GM19395 (cell line): ENCODE measurements at regions not wholly inside any gene's neighbourhood (a gene's known extent, or its start where the extent isn't known, plus 50 kb on each side); places are given as distances from the start of the nearest gene placed in this dataset.
"Not testable (repeated sequence)": the region's sequence is repeated elsewhere in the genome, so short reads cannot be mapped to it uniquely, and the experiment has no call there.

Source experiments
- ATAC-seq: cut with Tn5 transposase; IDR thresholded peaks from one replicate; pipeline ENCODE4 v1.9.1; 2021; ENCODE audit warnings: mild to moderate bottlenecking, moderate library complexity; ENCODE audit not compliant: unreplicated experiment

DNA sequence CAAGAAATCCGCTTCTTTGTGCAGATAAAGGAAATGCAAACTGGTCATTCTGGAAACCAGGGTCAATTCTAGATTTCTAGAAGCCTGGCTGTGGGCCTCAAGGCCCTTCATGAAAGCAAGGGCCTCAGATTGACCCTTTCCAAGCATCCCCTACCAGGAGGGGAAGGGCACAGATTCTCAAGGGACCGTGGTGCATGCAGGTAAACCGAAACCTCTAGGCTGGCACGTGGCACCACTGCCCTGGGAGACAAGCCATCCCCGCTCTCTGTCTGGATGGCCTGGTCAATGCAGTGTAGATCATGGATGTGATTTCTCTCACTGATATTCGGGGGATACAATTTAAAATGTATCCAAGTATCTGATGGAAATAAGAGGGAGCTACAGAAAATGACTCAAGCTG lies 69.4 kb downstream of the TOMM20 start:
- no peak for ATAC-seq

DNA sequence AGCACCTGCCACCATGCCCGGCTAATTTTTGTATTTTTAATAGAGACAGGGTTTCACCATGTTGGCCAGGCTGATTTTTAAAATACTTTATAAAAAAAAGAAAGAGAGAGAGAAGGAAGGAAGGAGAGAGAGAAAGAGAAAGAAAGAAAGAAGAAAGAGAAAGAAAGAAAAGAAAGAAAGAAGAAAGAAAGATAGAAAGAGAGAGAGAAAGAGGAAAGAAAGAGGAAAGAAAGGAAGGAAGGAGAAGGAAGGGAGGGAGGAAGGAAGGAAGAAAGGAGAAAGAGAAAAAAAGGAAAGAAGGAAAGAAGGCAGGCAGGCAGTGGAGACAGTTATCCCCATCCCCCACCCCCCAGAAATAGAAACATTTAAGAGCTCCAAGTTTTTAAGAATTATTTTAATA lies 69.9 kb downstream of the TOMM20 start:
- ATAC-seq = no peak

DNA sequence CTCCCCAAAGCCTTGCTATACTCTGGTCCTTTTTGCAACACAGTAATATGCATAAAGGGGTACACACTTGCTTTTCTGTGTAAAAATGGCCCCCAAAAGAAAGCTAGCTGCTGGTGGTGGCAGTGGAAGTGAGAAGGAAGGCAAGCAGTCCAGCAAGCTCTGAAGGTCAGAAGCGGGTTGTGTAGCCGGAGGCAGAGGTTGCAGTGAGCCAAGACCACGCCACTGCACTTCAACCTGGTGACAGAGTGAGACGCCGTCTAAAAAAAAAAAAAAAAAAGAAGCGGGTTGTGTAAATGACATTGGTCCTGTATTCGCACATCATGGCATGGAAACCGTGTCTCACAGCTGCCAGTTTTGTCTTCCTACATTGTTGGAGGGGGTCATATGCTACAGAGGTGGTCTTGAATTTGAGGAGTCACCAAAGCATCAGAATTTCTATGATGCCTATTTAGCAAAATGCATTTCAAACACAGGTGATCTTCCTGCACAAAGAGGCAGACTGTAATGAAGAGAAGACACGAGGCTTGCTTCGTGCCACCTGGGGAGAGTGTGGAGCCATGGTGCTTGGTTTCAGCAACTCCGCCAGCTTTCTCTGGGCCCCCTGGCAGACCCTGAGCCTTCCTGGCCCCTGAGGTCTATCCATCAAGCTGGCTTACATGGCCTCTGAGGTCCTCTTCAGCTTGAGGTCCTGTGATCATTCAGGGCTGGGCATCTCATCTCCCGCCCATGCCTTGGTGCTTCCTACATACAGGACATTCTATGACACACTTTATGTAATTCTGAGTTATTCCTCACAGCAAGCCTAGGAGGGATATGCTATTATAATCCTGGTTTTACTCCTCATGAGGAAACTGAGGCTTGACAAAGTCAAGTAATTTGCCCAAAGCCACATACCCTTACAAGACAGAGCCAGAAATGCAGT lies 71.0 kb downstream of the TOMM20 start:
- no peak for ATAC-seq

DNA sequence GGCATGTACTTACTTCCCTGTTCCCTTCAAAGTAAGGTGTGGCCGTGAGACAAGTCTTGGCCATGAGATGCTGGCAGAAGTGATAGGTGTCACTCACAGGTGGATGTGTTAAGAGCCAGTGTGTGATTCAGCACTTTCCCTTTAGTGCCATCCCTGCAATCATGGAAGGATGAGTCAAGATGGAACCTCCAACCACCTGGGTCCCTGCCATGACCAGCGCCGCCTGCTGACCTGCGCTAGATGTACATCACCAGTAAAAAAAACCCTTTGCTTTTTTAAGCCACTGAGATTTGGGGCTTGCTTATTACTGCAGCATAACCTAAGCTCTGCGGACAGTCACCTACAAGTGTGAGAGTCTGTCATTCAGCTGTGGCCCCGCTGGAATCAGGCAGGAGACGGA lies 71.7 kb downstream of the TOMM20 start:
- ATAC-seq = no peak

DNA sequence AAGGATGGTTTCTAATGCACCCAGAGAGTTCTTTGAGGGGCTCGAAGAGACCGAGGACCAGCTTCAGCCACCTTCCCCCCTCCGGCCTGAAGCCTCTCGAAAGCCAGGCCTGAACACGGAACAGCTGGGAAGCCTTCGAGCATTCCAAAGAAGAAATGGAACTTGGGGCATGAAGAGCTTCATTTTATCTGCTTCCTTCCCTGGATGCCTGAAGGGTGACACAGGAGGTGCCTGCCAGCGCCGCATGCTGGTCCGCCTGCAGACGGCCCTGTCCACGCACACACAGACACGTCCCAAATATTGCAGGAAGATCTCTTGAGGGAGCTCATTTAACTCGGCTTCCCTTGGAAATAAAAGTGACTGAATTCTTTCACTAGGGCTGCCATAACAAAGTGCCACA lies 73.7 kb downstream of the TOMM20 start:
- no peak for ATAC-seq

DNA sequence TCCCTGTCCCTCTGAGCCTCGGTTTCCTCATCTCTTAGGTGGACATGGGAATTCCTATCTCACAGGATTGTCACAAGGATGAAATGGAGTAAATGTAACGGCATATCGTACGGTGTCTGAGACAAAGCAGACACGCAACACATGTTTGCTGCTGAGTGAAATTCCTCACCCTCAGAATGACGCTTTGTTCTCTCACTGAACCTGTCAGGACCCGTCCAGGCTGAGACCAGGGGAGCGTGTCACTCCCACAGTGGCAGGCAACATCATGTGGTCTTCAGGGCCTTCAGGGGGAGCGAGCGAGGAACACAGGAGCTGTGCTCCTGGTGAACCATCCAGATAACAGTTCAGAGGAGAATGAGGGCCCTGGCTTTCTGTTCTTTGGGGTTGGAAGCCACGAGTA lies 74.2 kb downstream of the TOMM20 start:
- ATAC-seq = no peak

DNA sequence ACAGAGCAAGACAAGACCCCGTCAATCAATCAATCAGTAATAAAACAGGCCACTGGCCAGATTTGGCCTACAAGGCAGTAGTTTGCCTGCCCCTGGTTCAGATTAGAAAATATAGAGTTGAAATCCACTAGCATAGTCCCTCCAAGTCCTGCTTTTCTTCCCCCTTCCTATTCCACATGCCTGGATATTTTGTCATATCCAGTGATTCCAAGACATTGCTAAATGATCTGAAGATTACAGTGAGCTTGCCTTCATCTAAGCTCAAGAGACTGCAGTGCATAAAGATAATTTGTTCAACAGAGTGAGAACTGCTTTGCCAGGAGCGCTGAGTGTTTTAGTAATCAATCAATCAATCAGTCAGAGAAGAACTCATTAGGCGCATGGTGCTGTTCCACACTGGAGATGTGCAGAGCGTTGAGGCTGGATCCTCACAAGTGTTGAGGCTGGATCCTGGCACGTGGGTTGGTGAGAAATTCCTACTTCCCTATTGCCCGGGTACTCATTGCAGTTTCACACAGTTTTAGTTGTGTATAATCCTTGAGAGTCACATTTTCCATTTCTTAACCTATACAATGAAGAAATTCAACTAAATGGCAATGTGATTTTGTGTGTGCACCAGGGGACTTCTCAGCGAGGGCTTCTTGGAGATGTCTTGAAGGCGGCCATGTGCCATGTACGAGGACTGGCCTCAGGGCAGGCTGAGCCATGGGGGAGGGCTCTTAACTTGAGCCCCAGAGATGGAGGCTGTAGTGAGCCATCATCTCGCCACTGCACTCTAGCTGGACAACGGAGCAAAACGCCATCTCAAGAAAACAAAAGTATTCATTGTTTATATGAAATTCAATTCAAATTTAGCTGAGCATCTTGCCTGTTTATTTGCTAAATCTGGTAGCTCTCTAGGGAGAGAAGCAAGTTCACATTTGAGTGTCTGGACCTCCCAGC lies 76.3 kb downstream of the TOMM20 start:
- no peak for ATAC-seq

DNA sequence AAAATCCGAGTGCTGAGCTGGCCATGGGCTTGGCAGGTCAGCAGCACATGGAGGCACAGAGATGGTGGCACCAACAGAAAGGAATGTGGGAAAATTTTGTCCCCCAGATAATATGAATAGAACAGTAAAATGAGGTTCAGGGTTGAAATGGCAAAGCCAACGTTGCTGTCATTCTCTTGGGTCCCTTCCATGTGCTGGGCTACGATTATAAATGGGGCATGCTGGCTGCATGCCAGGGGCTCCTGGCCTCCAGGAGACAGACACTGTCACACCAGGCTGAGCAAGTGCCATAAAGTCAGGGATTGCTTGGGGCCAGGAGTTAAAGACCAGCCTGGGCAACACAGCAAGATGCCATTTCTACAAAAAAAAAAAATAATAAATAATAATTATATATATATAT lies 77.1 kb downstream of the TOMM20 start:
- no peak for ATAC-seq

DNA sequence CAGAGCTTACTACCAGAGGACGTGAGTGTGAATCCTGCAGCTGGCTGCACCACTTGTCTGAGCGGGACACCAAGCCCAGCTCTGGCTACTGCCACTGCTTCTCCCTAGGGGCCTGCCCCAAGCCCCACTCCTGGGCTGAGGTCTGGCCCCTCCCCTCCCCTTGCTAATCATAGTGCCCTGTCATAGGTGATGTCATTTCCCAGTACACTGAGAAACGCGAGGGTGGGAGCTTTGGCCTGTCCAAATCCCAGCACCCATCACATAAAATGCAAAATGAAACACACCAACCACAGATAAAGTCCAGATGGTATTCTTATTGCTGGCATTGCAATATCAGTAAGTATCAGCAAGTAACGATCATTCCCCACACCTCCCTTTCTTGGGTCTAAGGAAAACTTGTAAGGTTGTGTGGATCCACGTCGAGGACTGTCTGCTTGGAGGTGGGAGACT lies 77.7 kb downstream of the TOMM20 start:
- ATAC-seq = no peak

DNA sequence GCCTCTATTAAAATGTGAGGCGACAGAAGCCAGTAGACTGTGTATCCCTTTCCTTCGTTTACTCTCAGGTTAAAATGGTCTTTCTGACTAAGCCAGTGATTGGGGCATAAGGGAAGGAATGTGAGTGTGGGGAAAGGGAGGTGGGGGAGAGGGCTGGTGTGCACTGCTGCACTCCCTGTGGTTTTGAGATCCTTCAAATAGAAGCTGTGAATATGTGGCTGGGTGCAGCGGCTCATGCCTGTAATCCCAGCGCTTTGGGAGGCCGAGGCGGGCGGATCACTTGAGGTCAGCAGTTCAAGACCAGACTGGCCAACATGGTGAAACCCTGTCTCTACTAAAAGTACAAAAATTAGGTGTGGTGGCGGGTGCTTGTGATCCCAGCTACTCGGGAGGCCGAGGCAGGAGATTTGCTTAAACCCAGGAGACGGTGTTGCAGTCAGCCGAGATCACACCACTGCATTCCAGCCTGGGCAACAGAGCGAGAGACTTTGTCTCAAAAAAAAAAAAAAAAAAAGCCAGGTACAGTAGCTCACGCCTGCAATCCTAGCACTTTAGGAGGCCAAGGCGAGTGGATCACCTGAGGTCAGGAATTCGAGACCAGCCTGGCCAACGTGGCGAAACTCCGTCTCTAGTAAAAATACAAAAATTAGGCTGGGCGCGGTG lies 78.8 kb downstream of the TOMM20 start:
- not testable (repeated sequence) for ATAC-seq

DNA sequence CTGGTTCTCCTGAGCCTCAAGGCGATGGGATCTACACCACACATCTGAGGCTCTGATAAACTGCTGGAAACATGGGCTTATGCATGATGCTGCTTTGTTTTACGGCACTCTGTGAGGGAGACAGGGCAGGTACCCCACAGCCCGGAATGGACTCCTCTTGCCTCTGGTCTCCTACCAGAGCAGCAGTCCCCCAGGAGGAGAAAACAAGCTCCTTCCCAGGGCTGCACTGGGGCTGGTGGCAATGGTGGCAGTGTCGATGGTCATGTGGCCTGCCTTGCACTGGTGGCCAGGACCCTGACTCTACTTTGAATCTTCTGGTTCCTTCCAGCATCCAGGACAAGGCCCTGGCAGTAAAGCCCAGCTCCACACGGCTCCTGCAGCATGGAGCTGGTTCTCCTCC lies 79.4 kb downstream of the TOMM20 start:
- no peak for ATAC-seq

DNA sequence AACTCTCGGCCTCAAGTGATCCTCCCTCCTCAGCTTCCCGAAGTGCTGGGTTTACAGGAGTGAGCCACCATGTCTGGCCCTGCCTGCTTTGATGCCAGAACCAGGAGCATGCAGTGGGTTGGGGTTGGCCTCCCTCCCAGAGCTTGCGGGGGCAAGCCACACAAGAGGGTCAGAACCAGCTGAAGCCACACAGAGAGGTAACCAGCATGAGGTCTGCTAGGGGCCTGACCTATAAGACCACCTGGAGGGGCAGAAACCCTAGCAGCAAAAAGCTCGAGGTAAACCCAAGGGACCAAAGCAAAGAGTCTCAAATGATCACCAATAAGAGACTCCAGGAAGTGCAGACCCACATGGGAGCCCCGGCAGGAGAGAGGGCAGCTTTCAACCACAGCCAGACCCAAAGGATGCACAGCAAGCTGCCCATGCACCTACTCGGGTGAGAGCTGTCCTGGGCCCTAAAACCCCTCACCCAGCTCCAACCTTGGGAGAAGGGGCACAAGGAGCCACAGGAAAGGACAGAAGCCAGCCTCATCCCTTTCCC lies 81.2 kb downstream of the TOMM20 start:
- no peak for ATAC-seq

DNA sequence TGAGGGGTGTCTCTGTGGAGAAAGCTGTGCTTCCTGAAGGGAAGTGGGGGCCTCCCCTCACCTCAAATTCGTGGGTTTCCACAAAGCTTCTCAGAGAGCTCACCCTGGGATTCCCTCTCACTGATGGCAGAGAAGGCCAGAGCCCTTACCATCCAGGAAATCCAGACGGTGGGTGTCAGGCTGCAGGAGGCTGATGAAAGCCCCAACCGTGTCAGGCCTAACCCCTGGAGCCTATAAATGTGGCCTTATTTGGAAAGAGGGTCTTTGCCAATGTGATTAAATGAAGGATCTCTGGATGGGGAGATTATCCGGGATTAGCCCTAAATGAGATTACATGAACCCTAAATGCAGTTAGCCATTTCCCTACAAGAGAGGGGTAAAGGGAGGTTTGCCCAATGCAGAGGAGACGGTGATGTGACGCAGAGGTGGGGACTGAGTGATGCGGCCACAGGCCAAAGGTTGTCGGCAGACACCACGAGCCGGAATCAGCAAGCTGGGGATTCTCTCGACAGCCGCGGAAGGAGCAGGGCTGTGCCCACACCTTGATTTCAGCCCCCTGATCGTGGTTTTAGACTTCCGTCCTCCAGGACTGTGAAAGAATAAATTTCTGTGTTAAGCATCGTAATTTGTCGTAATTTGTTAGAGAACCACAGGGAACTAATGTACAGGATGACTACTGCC lies 82.6 kb downstream of the TOMM20 start:
- ATAC-seq = no peak

DNA sequence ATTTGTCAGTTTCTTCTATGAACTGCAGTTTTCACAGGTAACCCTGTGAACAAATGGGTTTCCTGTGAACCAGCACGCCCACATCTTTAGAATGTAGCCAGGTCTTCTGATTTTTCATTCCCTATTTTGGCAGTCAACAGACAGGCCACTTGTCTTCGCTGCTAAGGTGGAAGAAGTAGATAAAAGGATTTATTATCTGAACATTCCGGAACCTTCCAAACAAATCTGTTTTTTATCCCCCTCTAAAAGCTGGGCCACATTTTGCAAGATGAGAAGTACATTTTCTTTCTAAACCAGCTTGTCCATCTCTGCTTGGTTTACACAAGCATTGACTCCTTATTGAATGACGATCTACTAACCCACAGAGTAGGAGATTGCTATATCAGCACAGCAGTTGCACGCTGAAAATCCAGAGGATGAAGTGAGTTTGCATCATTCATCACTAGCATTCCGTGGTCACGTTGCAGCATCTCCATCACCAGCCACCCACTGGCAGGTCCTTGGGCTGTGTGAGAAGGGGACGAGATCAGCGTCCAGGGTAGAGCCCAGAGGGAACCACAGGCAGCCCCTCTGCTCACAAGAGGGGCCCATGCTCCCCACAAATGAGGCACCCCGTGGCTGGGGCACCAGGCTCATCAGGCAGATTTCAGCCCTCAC lies 83.5 kb downstream of the TOMM20 start:
- no peak for ATAC-seq

DNA sequence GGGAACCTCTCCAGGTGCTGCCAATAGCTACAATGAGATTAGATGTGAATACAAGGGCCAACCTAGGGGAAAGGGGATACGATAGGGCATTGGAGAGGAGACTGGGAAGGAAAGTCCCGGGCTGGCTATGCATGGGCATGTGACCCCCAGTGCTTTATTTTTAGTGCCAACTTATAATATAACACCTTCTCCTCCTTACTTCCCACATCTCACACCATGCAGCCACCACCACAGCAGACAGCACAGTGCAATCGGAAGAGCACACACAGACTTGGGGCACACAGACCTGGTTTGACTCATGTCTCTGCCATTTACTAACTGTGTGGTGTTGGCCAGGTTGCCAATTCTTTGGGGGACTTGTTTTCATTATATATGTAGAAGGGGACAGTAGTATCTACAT lies 85.4 kb downstream of the TOMM20 start:
- no peak for ATAC-seq

DNA sequence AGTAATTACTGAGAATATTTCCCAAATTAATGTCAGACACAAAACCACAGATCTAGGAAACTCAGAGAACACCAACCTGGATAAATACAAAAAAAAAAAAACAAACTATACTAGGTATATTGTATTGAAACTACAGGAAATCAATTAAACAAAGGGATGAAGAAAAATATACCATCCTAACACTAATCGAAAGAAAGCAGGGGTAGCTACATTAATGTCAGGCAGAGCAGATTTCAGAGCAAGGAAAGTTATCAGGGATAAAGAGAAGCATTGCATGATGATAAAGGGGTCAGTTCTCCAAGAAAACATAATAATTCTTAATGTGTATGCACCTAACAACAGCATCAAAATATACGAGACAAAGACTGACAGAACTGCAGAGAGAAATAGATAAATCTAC lies 89.9 kb downstream of the TOMM20 start:
- no peak for ATAC-seq

DNA sequence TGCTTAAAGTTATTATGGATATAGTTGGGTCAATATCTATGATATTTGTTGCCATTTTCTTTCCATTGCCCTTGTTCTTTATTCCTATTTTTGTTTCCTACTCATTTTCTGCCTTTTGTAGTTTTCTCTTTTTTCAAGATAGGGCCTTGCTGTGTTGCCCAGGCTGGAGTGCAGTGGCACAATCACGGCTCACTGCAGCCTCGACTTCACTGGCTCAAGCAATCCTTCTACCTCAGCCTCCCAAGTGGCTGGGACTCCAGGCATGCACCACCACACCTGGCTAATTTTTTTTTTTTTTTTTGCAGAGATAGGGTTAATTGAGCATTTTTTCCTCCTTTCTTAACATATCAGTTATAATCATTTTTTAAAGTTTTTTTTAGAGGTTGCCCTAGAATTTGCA lies 92.7 kb downstream of the TOMM20 start:
- ATAC-seq = no peak

DNA sequence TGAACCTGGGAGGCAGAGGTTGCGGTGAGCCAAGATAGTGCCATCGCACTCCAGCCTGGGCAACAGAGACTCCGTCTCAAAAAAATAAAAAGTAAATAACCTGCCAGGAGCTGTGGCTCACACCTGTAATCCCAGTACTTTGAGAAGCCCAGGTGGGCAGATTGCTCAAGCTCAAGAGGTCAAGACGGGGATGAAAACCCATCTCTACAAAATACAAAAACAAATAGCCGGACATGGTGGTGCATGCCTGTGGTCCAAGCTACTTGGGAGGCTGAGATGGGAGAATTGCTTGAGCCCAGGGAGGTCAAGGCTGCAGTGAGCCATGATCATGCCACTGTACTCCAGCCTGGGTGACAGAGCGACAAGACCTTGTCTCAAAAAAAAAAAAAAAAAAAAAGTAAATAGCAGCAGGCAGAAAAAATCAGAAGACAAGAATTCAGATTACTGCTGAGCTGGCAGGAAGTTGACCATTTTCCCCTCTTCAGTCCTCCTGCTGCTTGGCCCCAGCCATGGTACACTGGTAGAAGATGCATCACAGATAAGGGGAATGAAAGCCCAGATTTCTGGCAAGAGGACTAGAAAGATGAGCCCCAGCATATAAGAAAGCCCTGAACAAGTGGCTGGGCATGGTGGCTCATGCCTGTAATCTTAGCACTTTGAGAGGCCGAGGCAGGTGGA lies 97.6 kb downstream of the TOMM20 start:
- ATAC-seq = no peak

DNA sequence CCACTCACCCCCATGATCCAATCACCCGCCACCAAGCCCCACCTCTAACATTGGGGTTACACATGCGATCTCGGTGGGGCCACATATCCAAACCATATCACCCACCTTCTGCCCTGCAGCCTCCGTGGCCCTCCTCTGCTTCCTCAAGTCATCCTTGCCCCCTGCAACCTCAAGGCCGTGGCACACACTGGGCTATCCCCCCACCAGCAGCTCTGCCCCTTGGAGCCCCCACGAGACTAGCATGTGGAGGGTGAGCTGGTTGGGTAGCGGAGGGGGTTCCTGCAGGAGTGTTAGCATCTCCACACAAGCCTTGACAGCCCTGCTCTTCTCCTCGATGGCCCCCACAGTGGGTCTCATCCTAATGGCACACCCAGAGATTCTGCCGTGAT lies 100.8 kb downstream of the TOMM20 start:
- no peak for ATAC-seq
